A172 (cell line): ENCODE measurements at regions not wholly inside any gene's neighbourhood (a gene's known extent, or its start where the extent isn't known, plus 50 kb on each side); places are given as distances from the start of the nearest gene placed in this dataset.

Experiments
- DNase-seq: peaks from one replicate; pipeline ENCODE4 v3.0.0-alpha.2; 2015; ENCODE audit warnings: low spot score

GRCh38 chr5:173527671-173528070 is 88.8 kb downstream of the BOD1 start:
- DNase-seq = no peak

- no peak for DNase-seq
Observed at GRCh38 chr5:173524136-173524535, 92.3 kb downstream of the BOD1 start.

- no peak for DNase-seq
Observed at GRCh38 chr5:173523388-173523787, 93.1 kb downstream of the BOD1 start.

- no peak for DNase-seq
Observed at GRCh38 chr5:173522518-173522917, 93.9 kb downstream of the BOD1 start.

GRCh38 chr5:173518856-173519255 is 97.6 kb downstream of the BOD1 start:
- no peak for DNase-seq

- no peak for DNase-seq
Observed at GRCh38 chr5:173517648-173518047, 98.8 kb downstream of the BOD1 start.

GRCh38 chr5:173515526-173515925 is 100.9 kb downstream of the BOD1 start:
- DNase-seq = peak; percentile 40

- no peak for DNase-seq
Observed at GRCh38 chr5:173514661-173515060, 101.8 kb downstream of the BOD1 start.

- DNase-seq = peak; percentile 63
Observed at GRCh38 chr5:173513521-173513991, 102.9 kb downstream of the BOD1 start.

GRCh38 chr5:173512637-173513435 is 103.6 kb downstream of the BOD1 start:
- peak; percentile 53 for DNase-seq

- no peak for DNase-seq
Observed at GRCh38 chr5:173509060-173509459, 107.4 kb downstream of the BOD1 start.

- no peak for DNase-seq
Observed at GRCh38 chr5:173507171-173507570, 109.3 kb downstream of the BOD1 start.

- DNase-seq = no peak
Observed at GRCh38 chr5:173505634-173506033, 110.8 kb downstream of the BOD1 start.

- no peak for DNase-seq
Observed at GRCh38 chr5:173501922-173502321, 114.5 kb downstream of the BOD1 start.

GRCh38 chr5:173501271-173501670 is 115.2 kb downstream of the BOD1 start:
- DNase-seq = no peak

GRCh38 chr5:173500213-173500560 is 116.3 kb downstream of the BOD1 start:
- DNase-seq = no peak

- DNase-seq = no peak
Observed at GRCh38 chr5:173499471-173500212, 116.8 kb downstream of the BOD1 start.

GRCh38 chr5:173498739-173499470 is 117.5 kb downstream of the BOD1 start:
- peak; percentile 31 for DNase-seq

GRCh38 chr5:173498286-173498685 is 118.2 kb downstream of the BOD1 start:
- DNase-seq = peak; percentile 46

GRCh38 chr5:173497685-173498084 is 118.8 kb downstream of the BOD1 start:
- DNase-seq = no peak

GRCh38 chr5:173496883-173497255 is 119.6 kb downstream of the BOD1 start:
- DNase-seq = no peak

GRCh38 chr5:173496129-173496882 is 120.1 kb downstream of the BOD1 start:
- DNase-seq = no peak
